CD4-positive, alpha-beta memory T cell (primary cell): ENCODE measurements at regions not wholly inside any gene's neighbourhood (a gene's known extent, or its start where the extent isn't known, plus 50 kb on each side); places are given as distances from the start of the nearest gene placed in this dataset.

Experiments used
- CTCF ChIA-PET: fragments of 350-600 bp; sonication (Branson Sonifier 250); formaldehyde crosslinking; loops from one replicate; lab custom pipeline; 2021; ENCODE audit warnings: inconsistent platforms; ENCODE audit not compliant: partially characterized antibody; lab: Charles Lee
- POLR2A ChIA-PET: fragments of 350-600 bp; sonication (Branson Sonifier 250); formaldehyde crosslinking; loops from one replicate; lab custom pipeline; 2021; ENCODE audit not compliant: partially characterized antibody; lab: Charles Lee
- DNase-seq, 5 donors: peaks; one replicate each; pipeline versions ENCODE4 v3.0.0 to v3.0.0-alpha.2; 2020 to 2022; ENCODE audit warnings: mixed read lengths in 1 of 5
- H3K27ac ChIP-seq: one replicate; pipeline ENCODE4 v1.7.0; 2013; ENCODE audit warnings: low read depth, low read length
- H3K27me3 ChIP-seq: 2 replicates; pipeline ENCODE4 v1.7.0; 2013; ENCODE audit warnings: mild to moderate bottlenecking, low read length, moderate library complexity; ENCODE audit not compliant: insufficient read depth
- H3K36me3 ChIP-seq: 2 replicates; pipeline ENCODE4 v1.7.0; 2013; ENCODE audit warnings: mild to moderate bottlenecking, low read length, moderate library complexity; ENCODE audit not compliant: insufficient read depth
- H3K4me1 ChIP-seq: 2 replicates; pipeline ENCODE4 v1.7.0; 2013; ENCODE audit warnings: mild to moderate bottlenecking, low read length, moderate library complexity; ENCODE audit not compliant: insufficient read depth
- H3K4me3 ChIP-seq, 2 donors: one replicate each; pipeline ENCODE4 v1.7.0; 2013; ENCODE audit warnings: low read length in 2 of 2, mild to moderate bottlenecking in 1 of 2
- H3K9me3 ChIP-seq, 2 donors: one replicate each; pipeline ENCODE4 v1.7.0; 2013; ENCODE audit warnings: low read length in 2 of 2, control low read depth in 1 of 2; ENCODE audit not compliant: control insufficient read depth in 1 of 2
- H3K27ac Mint-ChIP-seq, 7 donors: one replicate each; pipeline ENCODE4 v1.8.0; 2020 to 2021; ENCODE audit warnings: mixed read lengths in 7 of 7, mild to moderate bottlenecking in 6 of 7, inconsistent platforms in 3 of 7, moderate library complexity in 3 of 7
- H3K27me3 Mint-ChIP-seq, 2 donors: one replicate each; pipeline ENCODE4 v1.8.0; 2020 to 2021; ENCODE audit warnings: mixed read lengths in 2 of 2
- H3K36me3 Mint-ChIP-seq, 2 donors: one replicate each; pipeline ENCODE4 v1.8.0; 2020 to 2021; ENCODE audit warnings: mixed read lengths in 2 of 2, inconsistent platforms in 1 of 2, mild to moderate bottlenecking in 1 of 2
- H3K4me1 Mint-ChIP-seq, 4 donors: one replicate each; pipeline ENCODE4 v1.8.0; 2020 to 2021; ENCODE audit warnings: mixed read lengths in 4 of 4, mild to moderate bottlenecking in 1 of 4
- H3K4me3 Mint-ChIP-seq, 8 donors: one replicate each; pipeline ENCODE4 v1.8.0; 2020 to 2021; ENCODE audit warnings: mixed read lengths in 8 of 8, mild to moderate bottlenecking in 7 of 8, moderate library complexity in 6 of 8, inconsistent platforms in 3 of 8
- H3K9me3 Mint-ChIP-seq, 8 donors: one replicate each; pipeline ENCODE4 v1.8.0; 2020 to 2021; ENCODE audit warnings: mixed read lengths in 8 of 8, mild to moderate bottlenecking in 5 of 8, inconsistent platforms in 3 of 8, moderate library complexity in 1 of 8
- intact Hi-C: fragments of 100-400 bp; cut with micrococcal nuclease; formaldehyde crosslinking; loops from one replicate; pipeline ENCODE4 v1.15.1; 2023

GRCh38 chr21:19145682-19146293 is 742.2 kb upstream of the TMPRSS15 start:
- no peak for DNase-seq
- H3K27ac Mint-ChIP-seq = no peak overlapping the region
- Histone ChIP-seq H3K4me3 (no peak overlapping the region), H3K9me3 (no peaks in the 10 kb centered on the region), H3K4me1 (no peaks in the 10 kb centered on the region), H3K27me3 (no peaks in the 10 kb centered on the region), H3K36me3 (no peaks in the 10 kb centered on the region), H3K27ac (no peak overlapping the region)
- intact Hi-C loops = no loop called here
- H3K9me3 Mint-ChIP-seq = peaks cover 2 to 26% (median 10%) of the 10 kb centered on the region in 8 donors
- no peaks in the 10 kb centered on the region for H3K36me3 Mint-ChIP-seq
- no peaks in the 10 kb centered on the region for H3K27me3 Mint-ChIP-seq
- H3K4me1 Mint-ChIP-seq = no peaks in the 10 kb centered on the region
- ChIA-PET CTCF (no interaction called here), POLR2A (no interaction called here)
- H3K4me3 Mint-ChIP-seq = no peak overlapping the region

DNA sequence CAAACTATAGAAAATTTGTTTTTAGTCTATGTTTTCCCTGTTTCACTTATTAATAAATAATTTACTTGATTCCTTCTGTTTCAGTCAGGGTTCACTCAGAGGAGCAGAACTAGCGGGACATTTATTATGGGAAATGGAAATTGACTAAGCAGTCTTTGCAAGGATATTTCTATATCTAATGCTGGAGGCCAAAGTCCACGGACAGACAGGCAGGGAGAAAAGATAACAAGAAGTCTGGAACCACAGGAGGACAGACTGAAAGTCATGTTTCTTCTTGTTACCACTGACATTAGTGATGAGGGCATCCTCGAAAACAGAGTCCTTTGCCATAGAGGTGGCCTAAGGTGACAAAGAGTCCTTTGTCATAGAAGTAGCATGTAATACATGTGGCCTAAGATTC is 744.5 kb upstream of the TMPRSS15 start:
- no peak overlapping the region for H3K27ac Mint-ChIP-seq
- H3K27me3 Mint-ChIP-seq = no peaks in the 10 kb centered on the region
- intact Hi-C loops = no loop called here
- no peaks in the 10 kb centered on the region for H3K9me3 ChIP-seq
- H3K9me3 Mint-ChIP-seq = peaks cover 2 to 21% (median 9%) of the 10 kb centered on the region in 8 donors
- ChIA-PET POLR2A (no interaction called here), CTCF (no interaction called here)
- no peak for DNase-seq
- H3K4me1 Mint-ChIP-seq = no peaks in the 10 kb centered on the region
- H3K36me3 Mint-ChIP-seq = no peaks in the 10 kb centered on the region
- H3K27me3 ChIP-seq = no peaks in the 10 kb centered on the region
- no peak overlapping the region for H3K4me3 ChIP-seq
- H3K4me3 Mint-ChIP-seq = no peak overlapping the region
- no peak overlapping the region for H3K27ac ChIP-seq
- H3K36me3 ChIP-seq = no peaks in the 10 kb centered on the region
- no peaks in the 10 kb centered on the region for H3K4me1 ChIP-seq

DNA sequence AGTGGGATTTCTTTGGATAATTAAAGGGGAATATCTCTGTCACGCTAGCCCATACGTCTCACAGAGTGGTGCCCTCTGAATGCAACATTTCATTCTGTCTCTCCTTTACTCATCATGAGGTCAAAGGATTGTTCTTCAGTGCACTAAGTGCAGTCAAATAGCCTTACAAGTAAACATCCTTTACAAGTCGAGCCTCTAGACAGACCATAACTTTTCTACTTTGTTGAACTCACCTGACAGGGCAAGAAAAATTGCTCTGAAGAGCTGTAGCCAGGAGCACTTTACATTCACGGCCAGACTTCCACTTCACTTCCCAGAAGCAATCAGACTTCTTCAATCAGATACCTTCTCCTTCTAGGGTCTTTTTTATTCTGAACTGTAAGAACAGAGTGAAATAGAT is 768.0 kb upstream of the TMPRSS15 start:
- intact Hi-C loops = no loop called here
- CTCF ChIA-PET = no interaction called here

DNA sequence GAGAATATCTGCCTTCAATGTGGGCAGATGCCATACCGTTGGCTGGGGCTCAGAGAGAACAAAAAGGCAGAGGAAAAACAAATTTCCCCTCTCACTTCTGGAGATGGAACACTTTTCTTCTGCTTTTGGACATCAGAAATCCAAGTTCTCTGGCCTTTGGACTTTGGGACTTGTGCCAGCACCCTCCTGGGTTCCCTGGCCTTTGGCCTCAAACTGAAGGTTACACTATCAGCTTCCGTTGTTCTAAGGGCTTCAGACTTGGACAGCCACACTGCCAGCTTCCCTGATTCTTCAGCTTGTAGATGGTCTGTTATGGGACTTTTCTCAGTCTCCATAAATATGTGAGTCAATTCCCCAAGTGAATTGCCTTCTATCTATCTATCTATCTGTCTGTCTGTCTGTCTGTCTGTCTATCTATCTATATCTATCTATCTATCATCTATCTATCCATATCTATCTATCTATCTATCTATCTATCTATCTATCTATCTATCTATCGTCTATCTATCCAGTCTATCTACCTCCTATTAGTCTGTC is 778.1 kb upstream of the TMPRSS15 start:
- Mint-ChIP-seq H3K4me1 (no peaks in the 10 kb centered on the region), H3K36me3 (no peaks in the 10 kb centered on the region), H3K9me3 (peaks cover 0 to 6% (median under 1%) of the 10 kb centered on the region in 8 donors), H3K27me3 (no peaks in the 10 kb centered on the region), H3K4me3 (no peak overlapping the region), H3K27ac (no peak overlapping the region)
- intact Hi-C loops = no loop called here
- Histone ChIP-seq H3K27me3 (no peaks in the 10 kb centered on the region), H3K4me1 (no peaks in the 10 kb centered on the region), H3K4me3 (no peak overlapping the region), H3K9me3 (no peaks in the 10 kb centered on the region), H3K27ac (no peak overlapping the region), H3K36me3 (no peaks in the 10 kb centered on the region)
- ChIA-PET POLR2A (no interaction called here), CTCF (interaction anchor here (1.2 kb wide), 1 partner anchor 14 kb away, joined by 3 read pairs; no protein-coding TSS in a partner anchor)
- DNase-seq = no peak

More for the DNA sequence above, 768.0 kb upstream of the TMPRSS15 start:
- DNase-seq = no peak
- Mint-ChIP-seq H3K36me3 (no peaks in the 10 kb centered on the region), H3K4me1 (no peaks in the 10 kb centered on the region), H3K9me3 (peaks cover 0 to 3% (median 2%) of the 10 kb centered on the region in 8 donors), H3K4me3 (no peak overlapping the region), H3K27me3 (no peaks in the 10 kb centered on the region), H3K27ac (no peak overlapping the region)
- Histone ChIP-seq H3K9me3 (no peaks in the 10 kb centered on the region), H3K36me3 (no peaks in the 10 kb centered on the region), H3K27me3 (no peaks in the 10 kb centered on the region), H3K4me3 (no peak overlapping the region), H3K4me1 (no peaks in the 10 kb centered on the region), H3K27ac (no peak overlapping the region)
- POLR2A ChIA-PET = no interaction called here

GRCh38 chr21:19197950-19198349 is 794.4 kb upstream of the TMPRSS15 start:
- Mint-ChIP-seq H3K27me3 (no peaks in the 10 kb centered on the region), H3K4me1 (no peaks in the 10 kb centered on the region), H3K9me3 (peaks cover 0 to 21% (median 16%) of the 10 kb centered on the region in 8 donors), H3K36me3 (no peaks in the 10 kb centered on the region), H3K4me3 (no peak overlapping the region), H3K27ac (no peak overlapping the region)
- Histone ChIP-seq H3K36me3 (no peaks in the 10 kb centered on the region), H3K4me1 (no peaks in the 10 kb centered on the region), H3K4me3 (no peak overlapping the region), H3K27ac (no peak overlapping the region), H3K27me3 (no peaks in the 10 kb centered on the region), H3K9me3 (peaks cover 0 to 3% of the 10 kb centered on the region in 2 donors)
- ChIA-PET POLR2A (no interaction called here), CTCF (no interaction called here)
- no peak for DNase-seq
- intact Hi-C loops = no loop called here

DNA sequence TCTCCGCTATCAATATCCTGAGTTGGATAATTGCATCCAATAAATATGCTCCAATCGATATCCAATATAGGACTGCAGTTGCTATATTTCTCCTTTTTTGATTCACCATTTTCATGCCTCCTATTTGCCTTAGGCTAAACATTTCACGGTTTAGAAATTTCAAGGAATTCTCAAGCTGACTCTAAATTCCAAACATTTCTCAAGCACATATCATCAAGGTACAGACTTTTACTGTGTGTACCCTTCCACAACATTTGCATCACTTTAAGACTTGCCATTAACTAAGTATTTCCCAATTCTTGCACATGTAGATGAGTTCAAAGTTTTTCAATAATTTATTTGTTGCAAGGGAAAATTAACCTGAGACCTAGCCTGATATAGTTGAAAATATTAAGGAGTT is 795.2 kb upstream of the TMPRSS15 start:
- Mint-ChIP-seq H3K27me3 (no peaks in the 10 kb centered on the region), H3K4me3 (no peak overlapping the region), H3K36me3 (no peaks in the 10 kb centered on the region), H3K27ac (no peak overlapping the region), H3K9me3 (peaks cover 0 to 21% (median 16%) of the 10 kb centered on the region in 8 donors), H3K4me1 (no peaks in the 10 kb centered on the region)
- intact Hi-C loops = no loop called here
- H3K9me3 ChIP-seq = peaks cover 0 to 3% of the 10 kb centered on the region in 2 donors
- no peaks in the 10 kb centered on the region for H3K36me3 ChIP-seq
- CTCF ChIA-PET = no interaction called here
- POLR2A ChIA-PET = no interaction called here
- H3K4me1 ChIP-seq = no peaks in the 10 kb centered on the region
- no peak overlapping the region for H3K27ac ChIP-seq
- DNase-seq = no peak
- H3K27me3 ChIP-seq = no peaks in the 10 kb centered on the region
- H3K4me3 ChIP-seq = no peak overlapping the region

DNA sequence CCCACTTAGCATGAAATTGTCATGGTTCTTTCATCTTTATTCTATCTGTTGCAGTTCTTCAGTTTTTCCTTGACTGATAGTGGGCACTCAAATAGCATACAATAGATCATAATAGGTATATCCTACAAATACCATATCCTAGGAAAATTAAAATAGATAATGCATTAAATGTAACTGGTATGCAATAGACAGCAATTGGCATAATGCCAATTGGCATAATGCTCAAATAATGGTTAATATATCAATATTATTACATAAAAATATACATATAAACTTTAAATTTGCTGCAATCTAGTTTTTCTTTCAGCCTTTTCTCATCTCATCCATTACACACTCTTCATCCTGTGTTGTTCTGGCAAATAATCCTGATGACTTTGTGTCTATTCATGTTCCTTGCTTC is 814.6 kb upstream of the TMPRSS15 start:
- POLR2A ChIA-PET = no interaction called here

More for the DNA sequence above, 814.6 kb upstream of the TMPRSS15 start:
- CTCF ChIA-PET = no interaction called here
- Histone ChIP-seq H3K9me3 (no peaks in the 10 kb centered on the region), H3K36me3 (no peaks in the 10 kb centered on the region), H3K27ac (no peak overlapping the region), H3K27me3 (no peaks in the 10 kb centered on the region), H3K4me1 (no peaks in the 10 kb centered on the region), H3K4me3 (no peak overlapping the region)
- Mint-ChIP-seq H3K4me1 (no peaks in the 10 kb centered on the region), H3K27ac (no peak overlapping the region), H3K4me3 (no peak overlapping the region), H3K9me3 (peaks cover 0 to 17% (median 6%) of the 10 kb centered on the region in 8 donors), H3K36me3 (no peaks in the 10 kb centered on the region), H3K27me3 (no peaks in the 10 kb centered on the region)
- no peak for DNase-seq
- intact Hi-C loops = no loop called here
